H9 (cell line): ENCODE measurements at regions not wholly inside any gene's neighbourhood (a gene's known extent, or its start where the extent isn't known, plus 50 kb on each side); places are given as distances from the start of the nearest gene placed in this dataset.

Source experiments
- DNase-seq: peaks from one replicate; pipeline ENCODE4 v3.0.0-alpha.2; 2017
- H2AFZ ChIP-seq: one replicate; pipeline ENCODE4 v1.6.1; 2013; ENCODE audit warnings: mild to moderate bottlenecking, low read length, control low read depth, moderate library complexity
- H2AK5ac ChIP-seq: 2 replicates; pipeline ENCODE4 v1.6.1; 2013; ENCODE audit warnings: low read length, control low read depth, mixed read lengths; ENCODE audit not compliant: insufficient read length
- H2BK120ac ChIP-seq: one replicate; pipeline ENCODE4 v1.6.1; 2013; ENCODE audit warnings: low read depth, mild to moderate bottlenecking, low read length, control low read depth, inconsistent platforms; ENCODE audit not compliant: poor library complexity, severe bottlenecking
- H2BK12ac ChIP-seq: 2 replicates; pipeline ENCODE4 v1.6.1; 2013; ENCODE audit warnings: low read length, control low read depth, mixed read lengths, low read depth; ENCODE audit not compliant: insufficient read length
- H2BK15ac ChIP-seq: 2 replicates; pipeline ENCODE4 v1.6.1; 2013; ENCODE audit warnings: low read depth, low read length, control low read depth
- H2BK20ac ChIP-seq: one replicate; pipeline ENCODE4 v1.6.1; 2013; ENCODE audit warnings: low read depth, mild to moderate bottlenecking, low read length, control low read depth, inconsistent platforms; ENCODE audit not compliant: poor library complexity, severe bottlenecking
- H2BK5ac ChIP-seq: 2 replicates; pipeline ENCODE4 v1.6.1; 2013; ENCODE audit warnings: low read length, control low read depth, mixed read lengths; ENCODE audit not compliant: insufficient read length
- H3K14ac ChIP-seq: 2 replicates; pipeline ENCODE4 v1.6.1; 2013; ENCODE audit warnings: low read length, control low read depth; ENCODE audit not compliant: insufficient read depth
- H3K18ac ChIP-seq: 2 replicates; pipeline ENCODE4 v1.6.1; 2013; ENCODE audit warnings: low read depth, mild to moderate bottlenecking, mixed read lengths, low read length, control low read depth; ENCODE audit not compliant: insufficient read length
- H3K23ac ChIP-seq: 2 replicates; pipeline ENCODE4 v1.6.1; 2013; ENCODE audit warnings: low read length, control low read depth, mixed read lengths, low read depth; ENCODE audit not compliant: insufficient read length
- H3K23me2 ChIP-seq: 2 replicates; pipeline ENCODE4 v1.6.1; 2013; ENCODE audit warnings: low read depth, mild to moderate bottlenecking, mixed read lengths, low read length, control low read depth; ENCODE audit not compliant: insufficient read length, poor library complexity, severe bottlenecking
- H3K27ac ChIP-seq: 2 replicates; pipeline ENCODE4 v1.5.1; 2013; ENCODE audit warnings: low read length, control low read depth, mixed read lengths, low read depth; ENCODE audit not compliant: insufficient read length
- H3K27me3 ChIP-seq: 2 replicates; pipeline ENCODE4 v1.6.1; 2013; ENCODE audit warnings: low read length, control low read depth, inconsistent platforms; ENCODE audit not compliant: insufficient read depth
- H3K4ac ChIP-seq: 2 replicates; pipeline ENCODE4 v1.6.1; 2013; ENCODE audit warnings: low read depth, mild to moderate bottlenecking, control low read depth, inconsistent platforms, low read length, moderate library complexity
- H3K4me1 ChIP-seq: 2 replicates; pipeline ENCODE4 v1.6.1; 2013; ENCODE audit warnings: low read length, control low read depth, inconsistent platforms; ENCODE audit not compliant: insufficient read depth
- H3K4me2 ChIP-seq: 2 replicates; pipeline ENCODE4 v1.6.1; 2013; ENCODE audit warnings: low read length, control low read depth, mixed read lengths; ENCODE audit not compliant: insufficient read length, insufficient read depth
- H3K56ac ChIP-seq: 2 replicates; pipeline ENCODE4 v1.6.1; 2013; ENCODE audit warnings: low read depth, mild to moderate bottlenecking, mixed read lengths, low read length, control low read depth; ENCODE audit not compliant: insufficient read length
- H3K79me1 ChIP-seq: 2 replicates; pipeline ENCODE4 v1.6.1; 2013; ENCODE audit warnings: low read depth, mild to moderate bottlenecking, moderate library complexity, low read length, control low read depth, inconsistent platforms; ENCODE audit not compliant: insufficient read depth, poor library complexity, severe bottlenecking
- H3K79me2 ChIP-seq: 2 replicates; pipeline ENCODE4 v1.6.1; 2013; ENCODE audit warnings: low read length, control low read depth, inconsistent platforms; ENCODE audit not compliant: insufficient read depth
- H3K9ac ChIP-seq: 2 replicates; pipeline ENCODE4 v1.6.1; 2013; ENCODE audit warnings: low read length, control low read depth, mixed read lengths; ENCODE audit not compliant: insufficient read length; ENCODE audit errors: extremely low read depth
- H3K9me3 ChIP-seq: one replicate; pipeline ENCODE4 v1.6.1; 2013; ENCODE audit warnings: low read depth, low read length, inconsistent platforms; ENCODE audit not compliant: control insufficient read depth
- H3T11ph ChIP-seq: one replicate; pipeline ENCODE4 v1.6.1; 2013; ENCODE audit warnings: mild to moderate bottlenecking, low read length, control low read depth, inconsistent platforms
- H4K20me1 ChIP-seq: one replicate; pipeline ENCODE4 v1.6.1; 2013; ENCODE audit not compliant: control insufficient read depth, insufficient read length, insufficient read depth
- H4K5ac ChIP-seq: 2 replicates; pipeline ENCODE4 v1.6.1; 2013; ENCODE audit warnings: low read depth, mild to moderate bottlenecking, mixed read lengths, low read length, control low read depth; ENCODE audit not compliant: insufficient read length
- H4K8ac ChIP-seq: replicated peaks from 2 replicates; pipeline ENCODE4 v1.6.1; 2013; ENCODE audit warnings: low read length, control low read depth, mixed read lengths, low read depth; ENCODE audit not compliant: insufficient read length
- H4K91ac ChIP-seq: 2 replicates; pipeline ENCODE4 v1.6.1; 2013; ENCODE audit warnings: low read depth, mild to moderate bottlenecking, moderate library complexity, mixed read lengths, low read length, control low read depth; ENCODE audit not compliant: insufficient read length
- H3K27ac Mint-ChIP-seq, 3 experiments: 2 replicates in 2 of 3; 3 replicates in 1 of 3; pipeline ENCODE4 v1.8.0; 2020 to 2021; ENCODE audit warnings: mixed read lengths in 3 of 3, mild to moderate bottlenecking in 1 of 3, moderate library complexity in 1 of 3
- H3K27me3 Mint-ChIP-seq: 2 replicates; pipeline ENCODE4 v1.8.0; 2021; ENCODE audit warnings: low read depth, mild to moderate bottlenecking, moderate library complexity, mixed read lengths
- H3K36me3 Mint-ChIP-seq, 3 experiments: 2 replicates in 2 of 3; 3 replicates in 1 of 3; pipeline ENCODE4 v1.8.0; 2020 to 2021; ENCODE audit warnings: low read depth in 3 of 3, mixed read lengths in 3 of 3; ENCODE audit not compliant: insufficient read depth in 1 of 3
- H3K4me1 Mint-ChIP-seq, 2 experiments: 2 replicates each; pipeline ENCODE4 v1.8.0; 2020; ENCODE audit warnings: mixed read lengths in 2 of 2
- H3K4me3 Mint-ChIP-seq, 2 experiments: 2 replicates in 1 of 2; 3 replicates in 1 of 2; pipeline ENCODE4 v1.8.0; 2020 to 2021; ENCODE audit warnings: mild to moderate bottlenecking in 2 of 2, mixed read lengths in 2 of 2, moderate library complexity in 1 of 2
- H3K9me3 Mint-ChIP-seq, 2 experiments: 2 replicates in 1 of 2; 3 replicates in 1 of 2; pipeline ENCODE4 v1.8.0; 2020; ENCODE audit warnings: mild to moderate bottlenecking in 2 of 2, mixed read lengths in 2 of 2, moderate library complexity in 1 of 2
- CTCF ChIP-seq: fragments of 200-600 bp; sonication (generic); conservative IDR thresholded peaks from 3 replicates; pipeline ENCODE4 v1.8.0; 2021; ENCODE audit warnings: antibody characterized with exemption, mild to moderate bottlenecking
- WGBS: extraction: QIAGEN DNeasy Blood & Tissue Kit; methylation state at CpG from one replicate; pipeline ENCODE4 v1.1.7; 2013; ENCODE audit warnings: missing lambda C conversion rate, low lambda C conversion rate, mixed read lengths; ENCODE audit not compliant: insufficient read length; ENCODE audit errors: extremely low coverage; 5-methylcytosine and 5-hydroxymethylcytosine counted together

GRCh38 chr6:135566311-135567068, 69.0 kb upstream of the AHI1 start:
- H3K79me1 ChIP-seq: no peaks in the 10 kb centered on the region
- no peak overlapping the region for H2BK5ac ChIP-seq
- no peaks in the 10 kb centered on the region; the same call in 1 of the 2 replicates for H3K27me3 Mint-ChIP-seq
- H3K4me2 ChIP-seq: no peak overlapping the region
- no peak overlapping the region for H2AFZ ChIP-seq
- H3T11ph ChIP-seq: no peak overlapping the region
- no peaks in the 10 kb centered on the region for H4K20me1 ChIP-seq
- H3K9ac ChIP-seq: no peak overlapping the region
- H3K23me2 ChIP-seq: no peaks in the 10 kb centered on the region
- H3K27ac ChIP-seq: no peak overlapping the region
- DNase-seq: no peak
- no peak overlapping the region for H4K5ac ChIP-seq
- no peak overlapping the region for H3K56ac ChIP-seq
- no peaks in the 10 kb centered on the region for H3K79me2 ChIP-seq
- no peak overlapping the region; a peak in 1 of 5 replicates for H3K4me3 Mint-ChIP-seq
- peaks cover 0 to 4% of the 10 kb centered on the region in 2 experiments; a peak in 1 of 4 replicates for H3K4me1 Mint-ChIP-seq
- no peak overlapping the region for H2BK15ac ChIP-seq
- H3K36me3 Mint-ChIP-seq: peaks cover 0 to 2% (median 0%) of the 10 kb centered on the region in 3 experiments; a peak in 1 of 7 replicates
- H3K27ac Mint-ChIP-seq: no peak overlapping the region; a peak in 1 of 7 replicates
- WGBS: no CpG with 5 or more reads among the region's 7 CpGs
- no peak for TF ChIP-seq CTCF
- H2BK120ac ChIP-seq: no peak overlapping the region
- H3K18ac ChIP-seq: no peak overlapping the region
- H2AK5ac ChIP-seq: no peak overlapping the region
- no peak overlapping the region for H2BK20ac ChIP-seq
- no peaks in the 10 kb centered on the region for H3K9me3 ChIP-seq
- no peak overlapping the region for H3K23ac ChIP-seq
- H3K27me3 ChIP-seq: no peaks in the 10 kb centered on the region
- H4K91ac ChIP-seq: no peak overlapping the region
- no peak overlapping the region for H4K8ac ChIP-seq
- no peaks in the 10 kb centered on the region for H3K4me1 ChIP-seq
- no peak overlapping the region for H3K14ac ChIP-seq
- H3K9me3 Mint-ChIP-seq: no peaks in the 10 kb centered on the region
- H3K4ac ChIP-seq: no peak overlapping the region
- H2BK12ac ChIP-seq: no peak overlapping the region
